Panc1 (cell line): ENCODE measurements at regions not wholly inside any gene's neighbourhood (a gene's known extent, or its start where the extent isn't known, plus 50 kb on each side); places are given as distances from the start of the nearest gene placed in this dataset.

Experiments
- ATAC-seq: fragments of 200-7000 bp; cut with Tn5 transposase; 2 replicates; pipeline ENCODE4 v1.9.1; 2020; ENCODE audit warnings: mild to moderate bottlenecking, moderate library complexity
- BruUV-seq: library from RNA; stranded (reverse); fragments of 400-500 nt; replicated peaks from 2 replicates; lab custom pipeline; 2021; lab: Mats Ljungman, UMichigan
- CTCF ChIA-PET: fragments of 300-600 bp; sonication (Branson Sonifier 250); formaldehyde crosslinking; loops from one replicate; lab custom pipeline; 2022; ENCODE audit warnings: antibody characterized with exemption; lab: Charles Lee
- POLR2A ChIA-PET: fragments of 300-600 bp; sonication (Branson Sonifier 250); formaldehyde crosslinking; loops from one replicate; lab custom pipeline; 2022; ENCODE audit warnings: antibody characterized with exemption; lab: Charles Lee
- DNase-seq: peaks from one replicate; pipeline ENCODE4 v3.0.0-alpha.2; 2010; ENCODE audit warnings: low read depth, low spot score
- H3K27ac ChIP-seq: 2 replicates; pipeline ENCODE4 v1.5.1; 2011; ENCODE audit warnings: mild to moderate bottlenecking, low read length, inconsistent platforms
- H3K27me3 ChIP-seq: fragments of 200-500 bp; sonication (Bioruptor generic); 2 replicates; pipeline ENCODE4 v1.6.0; 2014; ENCODE audit warnings: low read length, inconsistent platforms; ENCODE audit not compliant: control insufficient read depth, insufficient read depth
- H3K36me3 ChIP-seq: fragments of 200-500 bp; sonication (Bioruptor generic); 2 replicates; pipeline ENCODE4 v1.5.1; 2014; ENCODE audit warnings: inconsistent platforms, mild to moderate bottlenecking, low read length, moderate library complexity; ENCODE audit not compliant: control insufficient read depth, insufficient read depth
- H3K4me1 ChIP-seq: 2 replicates; pipeline ENCODE4 v1.5.1; 2011; ENCODE audit warnings: inconsistent platforms, mild to moderate bottlenecking, low read length, moderate library complexity; ENCODE audit not compliant: control insufficient read depth, insufficient read depth
- H3K4me3 ChIP-seq, 2 experiments: 2 replicates each; pipeline ENCODE4 v1.5.1; 2011 to 2012; ENCODE audit warnings: low read depth in 2 of 2, low read length in 2 of 2, mild to moderate bottlenecking in 2 of 2, inconsistent platforms in 1 of 2, moderate library complexity in 1 of 2
- H3K9me3 ChIP-seq: fragments of 200-500 bp; sonication (Bioruptor generic); 2 replicates; pipeline ENCODE4 v1.5.1; 2014; ENCODE audit warnings: low read depth, mild to moderate bottlenecking, inconsistent platforms, low read length, moderate library complexity; ENCODE audit not compliant: control insufficient read depth, insufficient read depth
- CTCF ChIP-seq: fragments of 450-650 bp; IDR thresholded peaks from 2 replicates; pipeline ENCODE4 v1.5.1; 2017; ENCODE audit warnings: mild to moderate bottlenecking
- POLR2AphosphoS5 ChIP-seq: IDR thresholded peaks from 2 replicates; pipeline ENCODE4 v1.6.1; 2012; ENCODE audit warnings: mild to moderate bottlenecking, low read depth, low read length, moderate library complexity
- REST ChIP-seq, 2 experiments: IDR thresholded peaks; 2 replicates each; pipeline ENCODE4 v1.6.1; 2011 to 2012; ENCODE audit warnings: low read depth in 2 of 2, control low read depth in 1 of 2, low read length in 1 of 2, mild to moderate bottlenecking in 1 of 2, moderate library complexity in 1 of 2; ENCODE audit not compliant: insufficient read depth in 1 of 2
- SIN3A ChIP-seq: IDR thresholded peaks from 2 replicates; pipeline ENCODE4 v1.6.1; 2012; ENCODE audit warnings: low read depth, mild to moderate bottlenecking, low read length, moderate library complexity, borderline replicate concordance; ENCODE audit not compliant: insufficient read depth
- TCF7L2 ChIP-seq: IDR thresholded peaks from 2 replicates; pipeline ENCODE4 v1.6.1; 2011; ENCODE audit warnings: mild to moderate bottlenecking, low read depth, low read length, inconsistent platforms
- in situ Hi-C: cut with HindIII; loops from 2 replicates; pipeline ENCODE4 v1.10.0; 2016; ENCODE audit warnings: low sequenced_read_pairs, low pct_unique_long_range_greater_than_20kb
- intact Hi-C: fragments of 100-400 bp; cut with micrococcal nuclease; formaldehyde crosslinking; loops from one replicate; pipeline ENCODE4 v1.10.0; 2022; ENCODE audit not compliant: unreplicated experiment

- ATAC-seq (no peak), DNase-seq (no peak)
- ChIA-PET POLR2A (no interaction called here), CTCF (no interaction called here)
- no peak for TF ChIP-seq SIN3A
- TF ChIP-seq CTCF = no peak
- TF ChIP-seq POLR2AphosphoS5 = no peak
- no peak for TF ChIP-seq REST (IDR thresholded peaks at IDR 0.05; ENCODE audit: insufficient read depth in 1 of 2, low read depth in 2 of 2, low read length in 1 of 2)
- TF ChIP-seq TCF7L2 = no peak
- Histone ChIP-seq H3K4me1 (no peaks in the 10 kb centered on the region), H3K9me3 (no peaks in the 10 kb centered on the region), H3K36me3 (no peaks in the 10 kb centered on the region), H3K27ac (no peak overlapping the region), H3K4me3 (no peak overlapping the region), H3K27me3 (no peaks in the 10 kb centered on the region)
- in situ Hi-C loops = no loop called here
- intact Hi-C loops = no loop called here
- no TSS peak for BruUV-seq
These were observed 554.0 kb downstream of the ARL4A start for GRCh38 chr7:13241416-13241815.

GRCh38 chr7:13257661-13258060 is 570.2 kb downstream of the ARL4A start:
- no peaks in the 10 kb centered on the region for H3K4me1 ChIP-seq
- POLR2A ChIA-PET = no interaction called here
- no peak for ATAC-seq
- intact Hi-C loops = no loop called here
- TF ChIP-seq TCF7L2 (no peak), REST (IDR thresholded peaks at IDR 0.05; ENCODE audit: insufficient read depth in 1 of 2, low read depth in 2 of 2, low read length in 1 of 2) (no peak), CTCF (no peak), POLR2AphosphoS5 (no peak), SIN3A (no peak)
- H3K36me3 ChIP-seq = no peaks in the 10 kb centered on the region
- in situ Hi-C loops = no loop called here
- no peak for DNase-seq
- H3K27me3 ChIP-seq = no peaks in the 10 kb centered on the region
- H3K4me3 ChIP-seq = no peak overlapping the region
- no peak overlapping the region for H3K27ac ChIP-seq
- no peaks in the 10 kb centered on the region for H3K9me3 ChIP-seq
- no TSS peak for BruUV-seq
- CTCF ChIA-PET = no interaction called here
